GM12878 (cell line): ENCODE measurements at regions not wholly inside any gene's neighbourhood (a gene's known extent, or its start where the extent isn't known, plus 50 kb on each side); places are given as distances from the start of the nearest gene placed in this dataset.

Experiments
- RELA ChIP-seq: fragments of 450-650 bp; IDR thresholded peaks from 2 replicates; pipeline ENCODE4 v1.8.0; 2014; ENCODE audit warnings: borderline replicate concordance; ENCODE audit not compliant: partially characterized antibody
- ZBTB4 ChIP-seq: fragments of 450-650 bp; formaldehyde crosslinking; IDR thresholded peaks from 2 replicates; pipeline ENCODE4 v1.4.0; 2022; ENCODE audit warnings: mild to moderate bottlenecking, moderate library complexity
- TF ChIP-seq, protein P1 (sequence below): fragments of 450-650 bp; IDR thresholded peaks from 2 replicates; pipeline ENCODE4 v1.6.1; 2016; ENCODE audit warnings: mild to moderate bottlenecking
- TF ChIP-seq, protein P2 (sequence below): fragments of 150-350 bp; IDR thresholded peaks from 2 replicates; pipeline ENCODE4 v1.6.1; 2014; ENCODE audit warnings: mild to moderate bottlenecking, low read depth, low read length

DNA sequence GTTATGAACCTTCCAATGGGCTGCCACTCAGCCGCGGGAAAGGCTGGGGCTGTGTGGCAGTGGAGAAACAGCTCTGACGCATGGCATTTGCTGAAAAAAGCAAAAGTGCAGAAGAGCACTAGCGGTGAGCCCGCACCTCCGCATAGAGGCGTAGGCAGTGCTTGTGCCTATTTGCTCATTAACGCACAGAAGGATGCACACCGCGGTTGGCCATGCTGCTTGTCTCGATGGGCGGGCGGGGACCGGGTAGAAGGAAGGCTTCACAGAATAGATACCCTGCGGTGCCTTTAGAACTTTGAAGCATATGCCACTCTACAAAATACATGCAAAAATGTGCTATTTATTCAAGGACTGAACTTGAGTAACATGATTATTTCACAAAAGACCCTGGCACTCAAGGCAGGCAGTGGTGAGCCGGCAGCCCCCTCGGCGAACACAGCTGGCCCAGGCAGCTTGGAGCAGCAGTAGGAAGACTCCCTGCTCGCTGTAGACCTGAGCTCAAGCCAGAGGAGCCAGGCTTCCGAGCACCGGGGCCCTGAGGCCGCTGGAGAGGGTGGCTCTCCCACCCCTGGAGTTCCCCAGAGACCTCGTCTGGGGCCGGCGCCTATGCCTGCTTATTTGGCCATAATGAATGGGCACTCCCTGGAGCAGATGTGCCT is 71.5 kb downstream of the SIK1 start (continued):
- TF ChIP-seq ZBTB4 (CRISPR knock-in tag) (no peak), RELA (peak; percentile 30)
- TF ChIP-seq, protein P1, sequence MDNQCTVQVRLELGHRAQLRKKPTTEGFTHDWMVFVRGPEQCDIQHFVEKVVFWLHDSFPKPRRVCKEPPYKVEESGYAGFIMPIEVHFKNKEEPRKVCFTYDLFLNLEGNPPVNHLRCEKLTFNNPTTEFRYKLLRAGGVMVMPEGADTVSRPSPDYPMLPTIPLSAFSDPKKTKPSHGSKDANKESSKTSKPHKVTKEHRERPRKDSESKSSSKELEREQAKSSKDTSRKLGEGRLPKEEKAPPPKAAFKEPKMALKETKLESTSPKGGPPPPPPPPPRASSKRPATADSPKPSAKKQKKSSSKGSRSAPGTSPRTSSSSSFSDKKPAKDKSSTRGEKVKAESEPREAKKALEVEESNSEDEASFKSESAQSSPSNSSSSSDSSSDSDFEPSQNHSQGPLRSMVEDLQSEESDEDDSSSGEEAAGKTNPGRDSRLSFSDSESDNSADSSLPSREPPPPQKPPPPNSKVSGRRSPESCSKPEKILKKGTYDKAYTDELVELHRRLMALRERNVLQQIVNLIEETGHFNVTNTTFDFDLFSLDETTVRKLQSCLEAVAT = no peak
- TF ChIP-seq, protein P2, sequence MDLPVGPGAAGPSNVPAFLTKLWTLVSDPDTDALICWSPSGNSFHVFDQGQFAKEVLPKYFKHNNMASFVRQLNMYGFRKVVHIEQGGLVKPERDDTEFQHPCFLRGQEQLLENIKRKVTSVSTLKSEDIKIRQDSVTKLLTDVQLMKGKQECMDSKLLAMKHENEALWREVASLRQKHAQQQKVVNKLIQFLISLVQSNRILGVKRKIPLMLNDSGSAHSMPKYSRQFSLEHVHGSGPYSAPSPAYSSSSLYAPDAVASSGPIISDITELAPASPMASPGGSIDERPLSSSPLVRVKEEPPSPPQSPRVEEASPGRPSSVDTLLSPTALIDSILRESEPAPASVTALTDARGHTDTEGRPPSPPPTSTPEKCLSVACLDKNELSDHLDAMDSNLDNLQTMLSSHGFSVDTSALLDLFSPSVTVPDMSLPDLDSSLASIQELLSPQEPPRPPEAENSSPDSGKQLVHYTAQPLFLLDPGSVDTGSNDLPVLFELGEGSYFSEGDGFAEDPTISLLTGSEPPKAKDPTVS = no peak
